HCT116 (cell line): ENCODE measurements at regions not wholly inside any gene's neighbourhood (a gene's known extent, or its start where the extent isn't known, plus 50 kb on each side); places are given as distances from the start of the nearest gene placed in this dataset.

Experiments used
- ATAC-seq: fragments of 200-7000 bp; cut with Tn5 transposase; 2 replicates; pipeline ENCODE4 v1.9.1; 2020; ENCODE audit warnings: mild to moderate bottlenecking, moderate library complexity
- BruUV-seq: library from RNA; stranded (reverse); fragments of 400-500 nt; replicated peaks from 2 replicates; lab custom pipeline; 2021; lab: Mats Ljungman, UMichigan
- CTCF ChIA-PET: fragments of 300-600 bp; sonication (Branson Sonifier 250); formaldehyde crosslinking; loops from one replicate; lab custom pipeline; 2021; ENCODE audit warnings: antibody characterized with exemption; lab: Charles Lee
- POLR2A ChIA-PET: fragments of 300-600, 350-600 bp; sonication (Branson Sonifier 250); formaldehyde crosslinking; loops from one replicate; lab custom pipeline; 2021; ENCODE audit warnings: antibody characterized with exemption; lab: Charles Lee
- RAD21 ChIA-PET, 2 experiments: fragments of 300-600 bp; sonication (Branson Sonifier 250); formaldehyde crosslinking; loops; one replicate each; lab custom pipeline; 2023; ENCODE audit warnings: low total read pairs in 2 of 2; ENCODE audit not compliant: uncharacterized antibody in 2 of 2, unreplicated experiment in 2 of 2, low non-redundant PET in 1 of 2; lab: Charles Lee
- DNase-seq: peaks from one replicate; pipeline ENCODE4 v3.0.0-alpha.2; 2010; ENCODE audit warnings: low read depth, low spot score
- H2AFZ ChIP-seq: fragments of 200-600 bp; shearing (Covaris generic), sonication (generic); 2 replicates; pipeline ENCODE4 v1.6.1; 2017; ENCODE audit warnings: low read depth, mixed run types, mixed read lengths, antibody characterized with exemption, low read length; ENCODE audit not compliant: poor library complexity, severe bottlenecking
- H3K27ac ChIP-seq: 2 replicates; pipeline ENCODE4 v1.5.1; 2012; ENCODE audit warnings: low read depth, low read length
- H3K27me3 ChIP-seq: fragments of 200-600 bp; sonication (generic); 2 replicates; pipeline ENCODE4 v1.6.1; 2016; ENCODE audit warnings: mixed run types, low read length, mixed read lengths; ENCODE audit not compliant: insufficient read depth
- H3K36me3 ChIP-seq, 2 experiments: fragments of 200-500 bp in 1 of 2; fragments of 200-600 bp in 1 of 2; sonication (Bioruptor generic) in 1 of 2; sonication (generic) in 1 of 2; 2 replicates each; pipeline versions ENCODE4 v1.5.1 to v1.6.1; 2014 to 2016; ENCODE audit warnings: low read length in 2 of 2, inconsistent platforms in 1 of 2, mixed read lengths in 1 of 2, mixed run types in 1 of 2; ENCODE audit not compliant: insufficient read depth in 2 of 2, control insufficient read depth in 1 of 2
- H3K4me1 ChIP-seq, 2 experiments: fragments of 200-600 bp in 1 of 2; sonication (generic) in 1 of 2; 2 replicates each; pipeline versions ENCODE4 v1.5.1 to v1.6.1; 2012 to 2017; ENCODE audit warnings: low read length in 2 of 2, inconsistent platforms in 1 of 2, mild to moderate bottlenecking in 1 of 2, mixed read lengths in 1 of 2, mixed run types in 1 of 2, moderate library complexity in 1 of 2; ENCODE audit not compliant: insufficient read depth in 2 of 2, control insufficient read depth in 1 of 2
- H3K4me2 ChIP-seq: fragments of 200-600 bp; sonication (generic); 2 replicates; pipeline ENCODE4 v1.6.1; 2017; ENCODE audit warnings: mixed run types, low read length, mixed read lengths
- H3K4me3 ChIP-seq, 2 experiments: fragments of 200-600 bp in 1 of 2; sonication (generic) in 1 of 2; replicated peaks in 1 of 2; 2 replicates each; pipeline ENCODE4 v1.5.1; 2011 to 2016; ENCODE audit warnings: low read length in 2 of 2, control low read depth in 1 of 2, low read depth in 1 of 2, mild to moderate bottlenecking in 1 of 2, mixed read lengths in 1 of 2, mixed run types in 1 of 2
- H3K79me2 ChIP-seq: fragments of 200-600 bp; sonication (generic); 2 replicates; pipeline ENCODE4 v1.6.1; 2017; ENCODE audit warnings: mild to moderate bottlenecking, mixed run types, low read length, moderate library complexity, mixed read lengths; ENCODE audit not compliant: insufficient read depth
- H3K9ac ChIP-seq: fragments of 200-600 bp; sonication (generic); 2 replicates; pipeline ENCODE4 v1.6.1; 2016; ENCODE audit warnings: low read length, mixed read lengths
- H3K9me2 ChIP-seq: fragments of 200-600 bp; sonication (generic), shearing (Covaris generic); 2 replicates; pipeline ENCODE4 v1.6.1; 2017; ENCODE audit warnings: mixed run types, mild to moderate bottlenecking, moderate library complexity; ENCODE audit not compliant: insufficient read depth
- H3K9me3 ChIP-seq, 2 experiments: fragments of 200-500 bp in 1 of 2; fragments of 200-600 bp in 1 of 2; sonication (Bioruptor generic) in 1 of 2; sonication (generic) in 1 of 2; 2 replicates each; pipeline ENCODE4 v1.6.1; 2014 to 2017; ENCODE audit warnings: low read length in 2 of 2, mixed read lengths in 2 of 2, inconsistent platforms in 1 of 2, low read depth in 1 of 2, mild to moderate bottlenecking in 1 of 2, mixed run types in 1 of 2, moderate library complexity in 1 of 2; ENCODE audit not compliant: control insufficient read depth in 1 of 2, insufficient read depth in 1 of 2
- H4K20me1 ChIP-seq: fragments of 200-600 bp; sonication (generic), shearing (Covaris generic); 2 replicates; pipeline ENCODE4 v1.6.1; 2017; ENCODE audit warnings: mixed run types, mild to moderate bottlenecking, moderate library complexity; ENCODE audit not compliant: insufficient read depth
- CTCF ChIP-seq, 3 experiments: fragments of 200-600 bp in 1 of 3; sonication (generic) in 1 of 3; IDR thresholded peaks in 2 of 3; conservative IDR thresholded peaks in 1 of 3; 2 replicates each; pipeline ENCODE4 v1.5.1; 2012 to 2017; ENCODE audit warnings: low read depth in 2 of 3, low read length in 2 of 3, antibody characterized with exemption in 1 of 3, borderline replicate concordance in 1 of 3, control low read depth in 1 of 3, mild to moderate bottlenecking in 1 of 3, mixed read lengths in 1 of 3, mixed run types in 1 of 3, moderate library complexity in 1 of 3; ENCODE audit not compliant: insufficient read depth in 1 of 3
- EZH2 ChIP-seq: fragments of 200-600 bp; sonication (generic); IDR thresholded peaks from 2 replicates; pipeline ENCODE4 v1.6.1; 2017; ENCODE audit warnings: antibody characterized with exemption, mixed run types
- EZH2phosphoT487 ChIP-seq: fragments of 200-600 bp; IDR thresholded peaks from 2 replicates; pipeline ENCODE4 v1.6.1; 2018; ENCODE audit warnings: antibody characterized with exemption, borderline replicate concordance
- MAX ChIP-seq: IDR thresholded peaks from 2 replicates; pipeline ENCODE4 v1.6.1; 2012
- POLR2AphosphoS5 ChIP-seq: IDR thresholded peaks from 2 replicates; pipeline ENCODE4 v1.6.1; 2011; ENCODE audit warnings: mild to moderate bottlenecking, low read depth, low read length, moderate library complexity
- REST ChIP-seq: IDR thresholded peaks from 2 replicates; pipeline ENCODE4 v1.6.1; 2012; ENCODE audit warnings: low read depth
- SIN3A ChIP-seq: IDR thresholded peaks from 2 replicates; pipeline ENCODE4 v1.6.1; 2012; ENCODE audit warnings: low read depth
- SRF ChIP-seq: IDR thresholded peaks from 2 replicates; pipeline ENCODE4 v1.6.1; 2012; ENCODE audit warnings: low read depth
- TCF7L2 ChIP-seq: IDR thresholded peaks from 2 replicates; pipeline ENCODE4 v1.7.0; 2011; ENCODE audit warnings: borderline replicate concordance, inconsistent platforms; ENCODE audit not compliant: insufficient read depth, insufficient read length; ENCODE audit errors: extremely low read depth
- YY1 ChIP-seq: IDR thresholded peaks from 2 replicates; pipeline ENCODE4 v1.6.1; 2011; ENCODE audit warnings: low read length, low read depth, moderate library complexity, mild to moderate bottlenecking; ENCODE audit not compliant: insufficient replicate concordance; ENCODE audit errors: extremely low read depth
- ZBTB33 ChIP-seq: IDR thresholded peaks from 2 replicates; pipeline ENCODE4 v1.6.1; 2011; ENCODE audit warnings: mild to moderate bottlenecking, low read length, moderate library complexity; ENCODE audit not compliant: insufficient replicate concordance; ENCODE audit errors: extremely low read depth
- ZFX ChIP-seq: fragments of 450-650 bp; IDR thresholded peaks from 2 replicates; pipeline ENCODE4 v1.6.1; 2017
- ZNF274 ChIP-seq: fragments of 200-500 bp; sonication (Bioruptor generic); IDR thresholded peaks from 2 replicates; pipeline ENCODE4 v1.6.1; 2014; ENCODE audit warnings: mild to moderate bottlenecking, low read depth, low read length, inconsistent platforms
- intact Hi-C: fragments of 100-400 bp; cut with micrococcal nuclease; formaldehyde crosslinking; loops from 2 replicates; pipeline ENCODE4 v1.10.0; 2022

GRCh38 chr4:18850867-18851266 is 829.3 kb upstream of the LCORL start:
- Histone ChIP-seq H3K4me2 (no peak overlapping the region), H2AFZ (no peak overlapping the region), H3K79me2 (no peaks in the 10 kb centered on the region), H3K4me1 (no peaks in the 10 kb centered on the region), H3K27me3 (no peaks in the 10 kb centered on the region), H3K36me3 (no peaks in the 10 kb centered on the region), H3K9me2 (no peaks in the 10 kb centered on the region), H3K27ac (no peak overlapping the region), H3K9ac (no peak overlapping the region), H3K4me3 (no peak overlapping the region), H3K9me3 (no peaks in the 10 kb centered on the region), H4K20me1 (no peaks in the 10 kb centered on the region)
- DNase-seq (no peak), ATAC-seq (no peak)
- no TSS peak for BruUV-seq
- ChIA-PET RAD21 (no interaction called here), POLR2A (no interaction called here), CTCF (no interaction called here)
- intact Hi-C loops, result no loop called here
- TF ChIP-seq EZH2 (no peak), MAX (no peak), ZNF274 (no peak), TCF7L2 (no peak), POLR2AphosphoS5 (no peak), YY1 (no peak), SIN3A (no peak), ZFX (no peak), ZBTB33 (no peak), REST (no peak), EZH2phosphoT487 (no peak), SRF (no peak), CTCF (IDR thresholded peaks at IDR 0.05 in 2 of 3, conservative IDR thresholded peaks at IDR 0.05 in 1 of 3; ENCODE audit: borderline replicate concordance in 1 of 3, insufficient read depth in 1 of 3, low read depth in 2 of 3, low read length in 2 of 3) (no peak)
